GM23248 (cell line): ENCODE measurements at regions not wholly inside any gene's neighbourhood (a gene's known extent, or its start where the extent isn't known, plus 50 kb on each side); places are given as distances from the start of the nearest gene placed in this dataset.

Experiments
- DNase-seq: peaks from one replicate; pipeline ENCODE4 v3.0.0-alpha.2; 2015
- H2AFZ ChIP-seq: fragments of 200-600 bp; sonication (generic); 2 replicates; pipeline ENCODE4 v1.6.1; 2016; ENCODE audit warnings: antibody characterized with exemption
- H3F3A ChIP-seq: fragments of 200-600 bp; sonication (generic); 2 replicates; pipeline ENCODE4 v1.6.1; 2016; ENCODE audit warnings: mild to moderate bottlenecking, antibody characterized with exemption, mixed run types; ENCODE audit not compliant: insufficient read depth
- H3K27ac ChIP-seq: fragments of 200-600 bp; sonication (generic); 2 replicates; pipeline ENCODE4 v1.5.1; 2016; ENCODE audit warnings: mild to moderate bottlenecking
- H3K27me3 ChIP-seq: fragments of 200-600 bp; sonication (generic); replicated peaks from 2 replicates; pipeline ENCODE4 v1.6.1; 2016; ENCODE audit warnings: mild to moderate bottlenecking; ENCODE audit not compliant: insufficient read depth
- H3K36me3 ChIP-seq: fragments of 200-600 bp; sonication (generic); 2 replicates; pipeline ENCODE4 v1.6.1; 2016; ENCODE audit warnings: low read depth, mild to moderate bottlenecking
- H3K4me1 ChIP-seq: fragments of 200-600 bp; sonication (generic); 2 replicates; pipeline ENCODE4 v1.6.1; 2016; ENCODE audit warnings: mild to moderate bottlenecking; ENCODE audit not compliant: insufficient read depth
- H3K4me2 ChIP-seq: fragments of 200-600 bp; sonication (generic); one replicate; pipeline ENCODE4 v1.6.1; 2016; ENCODE audit warnings: mild to moderate bottlenecking; ENCODE audit not compliant: unreplicated experiment
- H3K4me3 ChIP-seq: fragments of 200-600 bp; sonication (generic); 2 replicates; pipeline ENCODE4 v1.5.1; 2016; ENCODE audit warnings: mild to moderate bottlenecking
- H3K79me2 ChIP-seq: fragments of 200-600 bp; sonication (generic); 2 replicates; pipeline ENCODE4 v1.6.1; 2016; ENCODE audit warnings: mild to moderate bottlenecking; ENCODE audit not compliant: insufficient read depth
- H3K9ac ChIP-seq: fragments of 200-600 bp; sonication (generic); 2 replicates; pipeline ENCODE4 v1.6.1; 2016; ENCODE audit warnings: mild to moderate bottlenecking
- H3K9me2 ChIP-seq: fragments of 200-600 bp; sonication (generic); 2 replicates; pipeline ENCODE4 v1.6.1; 2016; ENCODE audit warnings: mixed run types, mild to moderate bottlenecking, moderate library complexity; ENCODE audit not compliant: insufficient read depth
- H3K9me3 ChIP-seq: fragments of 200-600 bp; sonication (generic); one replicate; pipeline ENCODE4 v1.6.1; 2017; ENCODE audit warnings: low read depth
- H4K20me1 ChIP-seq: fragments of 200-600 bp; sonication (generic); 2 replicates; pipeline ENCODE4 v1.6.0; 2016; ENCODE audit not compliant: insufficient read depth
- EZH2 ChIP-seq: fragments of 200-600 bp; sonication (generic); IDR thresholded peaks from 2 replicates; pipeline ENCODE4 v1.6.1; 2018; ENCODE audit warnings: antibody characterized with exemption, mild to moderate bottlenecking; ENCODE audit not compliant: insufficient read depth, poor library complexity, severe bottlenecking
- EZH2phosphoT487 ChIP-seq: fragments of 200-600 bp; sonication (generic); IDR thresholded peaks from 2 replicates; pipeline ENCODE4 v1.6.1; 2018; ENCODE audit warnings: antibody characterized with exemption, moderate library complexity, mild to moderate bottlenecking, low read depth; ENCODE audit not compliant: insufficient read depth
- WGBS, 2 experiments: methylation state at CpG; one replicate each; pipeline ENCODE4 v1.1.6; 2015 to 2017; ENCODE audit warnings: low lambda C conversion rate in 2 of 2, low coverage in 1 of 2; ENCODE audit errors: missing lambda C conversion rate in 2 of 2; 5-methylcytosine and 5-hydroxymethylcytosine counted together
- in situ Hi-C: fragments of 300-500 bp; cut with MboI; formaldehyde crosslinking; loops from 2 replicates; pipeline ENCODE4 v1.15.0; 2020

- Histone ChIP-seq H3K4me1 (no peaks in the 10 kb centered on the region), H3K4me2 (no peak overlapping the region), H3K9me2 (no peaks in the 10 kb centered on the region), H3F3A (no peaks in the 10 kb centered on the region), H3K9me3 (no peaks in the 10 kb centered on the region), H3K4me3 (no peak overlapping the region), H3K27ac (no peak overlapping the region), H3K9ac (no peak overlapping the region), H3K79me2 (no peaks in the 10 kb centered on the region), H2AFZ (no peak overlapping the region), H4K20me1 (no peaks in the 10 kb centered on the region), H3K27me3 (peaks cover 25% of the 10 kb centered on the region), H3K36me3 (no peaks in the 10 kb centered on the region)
- 64 to 69% methylated on average over 12 of the region's 12 CpGs for WGBS, 2 experiments
- in situ Hi-C loops, result no loop called here
- TF ChIP-seq EZH2, result no peak
- no peak for TF ChIP-seq EZH2phosphoT487
- no peak for DNase-seq
Observed at GRCh38 chr1:29502911-29503840, 266.9 kb downstream of the PTPRU start.

- no peaks in the 10 kb centered on the region for H3K9me2 ChIP-seq
- TF ChIP-seq EZH2 (no peak), EZH2phosphoT487 (no peak)
- H3K9me3 ChIP-seq, result no peaks in the 10 kb centered on the region
- no peaks in the 10 kb centered on the region for H3K79me2 ChIP-seq
- no peaks in the 10 kb centered on the region for H3K36me3 ChIP-seq
- no peak for DNase-seq
- H3K4me1 ChIP-seq, result no peaks in the 10 kb centered on the region
- no peak overlapping the region for H3K4me3 ChIP-seq
- no peak overlapping the region for H2AFZ ChIP-seq
- H3K27ac ChIP-seq, result no peak overlapping the region
- no peak overlapping the region for H3K9ac ChIP-seq
- no peak overlapping the region for H3K4me2 ChIP-seq
- H4K20me1 ChIP-seq, result no peaks in the 10 kb centered on the region
- in situ Hi-C loops, result no loop called here
- WGBS, 2 experiments, result 56 to 58% methylated on average over 3 of the region's 3 CpGs
- no peaks in the 10 kb centered on the region for H3F3A ChIP-seq
- H3K27me3 ChIP-seq, result peaks cover 25% of the 10 kb centered on the region
Observed at GRCh38 chr1:29502225-29502910, 266.0 kb downstream of the PTPRU start.

- Histone ChIP-seq H3K9me3 (no peaks in the 10 kb centered on the region), H3K4me3 (no peak overlapping the region), H3K27me3 (peaks cover 21% of the 10 kb centered on the region), H3K79me2 (no peaks in the 10 kb centered on the region), H4K20me1 (no peaks in the 10 kb centered on the region), H3K9ac (no peak overlapping the region), H3K4me1 (no peaks in the 10 kb centered on the region), H3K36me3 (no peaks in the 10 kb centered on the region), H3K9me2 (no peaks in the 10 kb centered on the region), H3K4me2 (no peak overlapping the region), H3F3A (no peaks in the 10 kb centered on the region), H3K27ac (no peak overlapping the region), H2AFZ (no peak overlapping the region)
- no peak for DNase-seq
- in situ Hi-C loops, result no loop called here
- 23 to 25% methylated on average over 8 of the region's 8 CpGs for WGBS, 2 experiments
- TF ChIP-seq EZH2phosphoT487 (no peak), EZH2 (no peak)
Observed at GRCh38 chr1:29501227-29501976, 265.1 kb downstream of the PTPRU start.

GRCh38 chr1:29500651-29501050 is 264.3 kb downstream of the PTPRU start:
- no peaks in the 10 kb centered on the region for H3K4me1 ChIP-seq
- no peak for DNase-seq
- no peaks in the 10 kb centered on the region for H3K79me2 ChIP-seq
- no peak overlapping the region for H3K9ac ChIP-seq
- no peaks in the 10 kb centered on the region for H3F3A ChIP-seq
- H4K20me1 ChIP-seq, result no peaks in the 10 kb centered on the region
- no peak overlapping the region for H2AFZ ChIP-seq
- no peak overlapping the region for H3K27ac ChIP-seq
- H3K9me2 ChIP-seq, result no peaks in the 10 kb centered on the region
- no peaks in the 10 kb centered on the region for H3K9me3 ChIP-seq
- 60 to 62% methylated on average over 5 of the region's 5 CpGs for WGBS, 2 experiments
- TF ChIP-seq EZH2 (no peak), EZH2phosphoT487 (no peak)
- no peak overlapping the region for H3K4me3 ChIP-seq
- H3K4me2 ChIP-seq, result no peak overlapping the region
- in situ Hi-C loops, result no loop called here
- H3K27me3 ChIP-seq, result peaks cover 17% of the 10 kb centered on the region
- no peaks in the 10 kb centered on the region for H3K36me3 ChIP-seq
